ENCODE measurements at regions not wholly inside any gene's neighbourhood (a gene's known extent, or its start where the extent isn't known, plus 50 kb on each side); places are given as distances from the start of the nearest gene placed in this dataset.

GRCh38 chr9:16337322-16338029 lies 533.0 kb downstream of the BNC2 start:
- DNase-seq (ENCODE audit: low spot score): peak; percentile 69

GRCh38 chr9:16341177-16341576 lies 529.3 kb downstream of the BNC2 start:
- DNase-seq (ENCODE audit: low spot score): peak; percentile 55

GRCh38 chr9:16342246-16343020 lies 528.0 kb downstream of the BNC2 start:
- DNase-seq (ENCODE audit: low spot score): no peak

GRCh38 chr9:16343249-16344237 lies 526.9 kb downstream of the BNC2 start:
- no peak for DNase-seq (ENCODE audit: low spot score)

- peak; percentile 87 for DNase-seq (ENCODE audit: low spot score)
Measured at GRCh38 chr9:16344343-16344742, 526.1 kb downstream of the BNC2 start.

- no peak for DNase-seq (ENCODE audit: low spot score)
Measured at GRCh38 chr9:16345902-16346301, 524.6 kb downstream of the BNC2 start.

GRCh38 chr9:16347886-16348285 lies 522.6 kb downstream of the BNC2 start:
- DNase-seq (ENCODE audit: low spot score): no peak

GRCh38 chr9:16348531-16348930 lies 521.9 kb downstream of the BNC2 start:
- DNase-seq (ENCODE audit: low spot score): no peak

GRCh38 chr9:16352251-16352650 lies 518.2 kb downstream of the BNC2 start:
- DNase-seq (ENCODE audit: low spot score): no peak

GRCh38 chr9:16352791-16353401 lies 517.6 kb downstream of the BNC2 start:
- DNase-seq (ENCODE audit: low spot score): no peak

GRCh38 chr9:16356196-16356765 lies 514.2 kb downstream of the BNC2 start:
- DNase-seq (ENCODE audit: low spot score): no peak

- DNase-seq (ENCODE audit: low spot score): no peak
Measured at GRCh38 chr9:16357828-16358227, 512.6 kb downstream of the BNC2 start.

- DNase-seq (ENCODE audit: low spot score): no peak
Measured at GRCh38 chr9:16358751-16359150, 511.7 kb downstream of the BNC2 start.
